ENCODE measurements at regions not wholly inside any gene's neighbourhood (a gene's known extent, or its start where the extent isn't known, plus 50 kb on each side); places are given as distances from the start of the nearest gene placed in this dataset.

DNA sequence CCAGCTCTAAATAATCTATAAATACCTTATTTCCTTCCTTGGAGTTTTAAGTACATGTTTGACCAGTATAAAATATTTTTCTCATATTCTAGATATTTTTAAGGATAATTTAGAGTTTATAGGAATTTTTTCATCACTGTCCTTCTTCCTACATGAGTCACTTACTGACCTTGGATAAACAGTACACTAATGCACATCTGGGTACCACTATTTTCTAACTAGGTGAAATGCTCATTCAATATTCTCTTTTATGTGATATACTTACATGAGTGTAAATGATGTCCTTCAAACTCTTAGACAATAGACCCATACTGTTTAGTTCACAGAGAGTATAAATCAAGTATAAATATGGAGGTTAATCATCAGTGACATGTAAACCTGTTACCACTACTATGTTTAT, 1574.2 kb upstream of the ACVR2A start:
- no peaks in the 10 kb centered on the region for H3K36me3 Mint-ChIP-seq (ENCODE audit: insufficient read depth)
- H3K4me3 Mint-ChIP-seq, result no peak overlapping the region
- no peaks in the 10 kb centered on the region for H3K27me3 Mint-ChIP-seq (ENCODE audit: low read depth)
- no peaks in the 10 kb centered on the region for H3K4me1 Mint-ChIP-seq (ENCODE audit: low read depth)
- ATAC-seq, result no peak
- DNase-seq, result no peak
- H3K9me3 Mint-ChIP-seq, result no peaks in the 10 kb centered on the region

- H3K9me3 Mint-ChIP-seq, result peaks cover 5% of the 10 kb centered on the region
- ATAC-seq, result no peak
- DNase-seq, result no peak
- H3K27me3 Mint-ChIP-seq (ENCODE audit: low read depth), result no peaks in the 10 kb centered on the region
- no peak overlapping the region for H3K4me3 Mint-ChIP-seq
- H3K36me3 Mint-ChIP-seq (ENCODE audit: insufficient read depth), result no peaks in the 10 kb centered on the region
- H3K4me1 Mint-ChIP-seq (ENCODE audit: low read depth), result no peaks in the 10 kb centered on the region
Measured at GRCh38 chr2:146267093-146267492, 1577.7 kb upstream of the ACVR2A start.

DNA sequence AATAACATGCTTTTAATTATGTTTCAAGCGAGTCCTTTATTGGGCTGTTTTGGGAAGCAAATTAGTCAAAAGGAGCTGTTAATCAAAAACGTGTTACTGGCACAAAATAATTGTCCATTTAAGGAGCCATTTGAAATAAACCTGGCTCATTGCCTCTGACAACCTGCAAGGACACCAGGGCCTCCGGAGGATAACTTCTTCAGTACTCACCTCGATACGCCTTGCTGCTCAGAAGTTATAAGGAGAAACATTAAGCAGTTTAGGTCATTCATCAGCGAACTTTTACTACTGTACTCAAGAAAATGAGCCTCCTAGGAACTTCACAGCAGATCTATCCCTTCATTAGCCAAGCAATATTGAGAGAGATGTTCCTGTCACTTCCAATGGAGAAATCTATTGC, 1579.2 kb upstream of the ACVR2A start:
- ATAC-seq, result no peak
- peaks cover 5% of the 10 kb centered on the region for H3K9me3 Mint-ChIP-seq
- H3K4me3 Mint-ChIP-seq, result no peak overlapping the region
- no peaks in the 10 kb centered on the region for H3K36me3 Mint-ChIP-seq (ENCODE audit: insufficient read depth)
- H3K27me3 Mint-ChIP-seq (ENCODE audit: low read depth), result no peaks in the 10 kb centered on the region
- H3K4me1 Mint-ChIP-seq (ENCODE audit: low read depth), result no peaks in the 10 kb centered on the region
- no peak for DNase-seq

DNA sequence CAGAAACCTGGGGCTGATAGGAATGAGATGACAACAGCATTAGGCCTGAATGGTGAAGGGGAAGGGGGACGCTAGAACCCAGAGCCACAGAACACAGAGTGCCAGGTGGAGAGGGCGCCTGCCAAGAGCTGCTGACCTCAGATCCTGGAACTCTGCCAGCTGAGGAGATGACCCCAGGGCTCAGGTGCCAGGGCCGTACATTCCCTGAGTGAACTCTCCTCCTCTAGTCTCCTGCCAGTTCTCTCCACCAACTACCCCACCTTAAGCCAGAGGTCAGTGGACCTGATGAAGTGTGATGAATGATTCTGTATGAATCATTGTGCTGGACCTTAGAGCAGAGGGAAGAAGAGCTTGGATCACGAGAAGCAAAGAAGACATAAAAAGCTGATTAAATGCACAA, 1582.2 kb upstream of the ACVR2A start:
- Mint-ChIP-seq H3K9me3 (peaks cover 5% of the 10 kb centered on the region), H3K27me3 (ENCODE audit: low read depth) (no peaks in the 10 kb centered on the region), H3K36me3 (ENCODE audit: insufficient read depth) (no peaks in the 10 kb centered on the region), H3K4me3 (no peak overlapping the region), H3K4me1 (ENCODE audit: low read depth) (no peaks in the 10 kb centered on the region)
- ATAC-seq, result no peak
- no peak for DNase-seq

- no peaks in the 10 kb centered on the region for H3K36me3 Mint-ChIP-seq (ENCODE audit: insufficient read depth)
- H3K4me1 Mint-ChIP-seq (ENCODE audit: low read depth), result no peaks in the 10 kb centered on the region
- peaks cover 5% of the 10 kb centered on the region for H3K9me3 Mint-ChIP-seq
- DNase-seq (no peak), ATAC-seq (no peak)
- H3K4me3 Mint-ChIP-seq, result no peak overlapping the region
- no peaks in the 10 kb centered on the region for H3K27me3 Mint-ChIP-seq (ENCODE audit: low read depth)
Measured at GRCh38 chr2:146260551-146260950, 1584.3 kb upstream of the ACVR2A start.

DNA sequence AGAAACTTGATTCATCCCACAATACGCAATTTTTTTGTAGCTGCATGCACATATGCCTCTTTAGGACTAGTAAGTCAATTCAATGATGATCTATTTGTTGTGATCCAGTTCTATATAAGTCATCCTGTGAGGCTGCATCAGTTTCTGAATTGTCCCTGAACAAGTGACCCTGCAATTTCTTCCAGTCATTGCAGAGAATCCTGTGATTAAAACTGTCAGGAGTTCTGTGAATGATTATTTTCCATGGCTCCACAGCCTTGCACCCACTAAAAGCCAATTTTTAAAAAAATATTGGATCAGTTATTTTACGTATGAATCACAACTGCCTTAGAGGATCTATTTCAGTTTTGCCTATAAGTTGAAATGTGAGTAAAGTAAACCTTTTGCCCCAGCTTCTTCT, 1585.0 kb upstream of the ACVR2A start:
- DNase-seq (no peak), ATAC-seq (no peak)
- Mint-ChIP-seq H3K36me3 (ENCODE audit: insufficient read depth) (no peaks in the 10 kb centered on the region), H3K4me1 (ENCODE audit: low read depth) (no peaks in the 10 kb centered on the region), H3K4me3 (no peak overlapping the region), H3K9me3 (peaks cover 5% of the 10 kb centered on the region), H3K27me3 (ENCODE audit: low read depth) (no peaks in the 10 kb centered on the region)

DNA sequence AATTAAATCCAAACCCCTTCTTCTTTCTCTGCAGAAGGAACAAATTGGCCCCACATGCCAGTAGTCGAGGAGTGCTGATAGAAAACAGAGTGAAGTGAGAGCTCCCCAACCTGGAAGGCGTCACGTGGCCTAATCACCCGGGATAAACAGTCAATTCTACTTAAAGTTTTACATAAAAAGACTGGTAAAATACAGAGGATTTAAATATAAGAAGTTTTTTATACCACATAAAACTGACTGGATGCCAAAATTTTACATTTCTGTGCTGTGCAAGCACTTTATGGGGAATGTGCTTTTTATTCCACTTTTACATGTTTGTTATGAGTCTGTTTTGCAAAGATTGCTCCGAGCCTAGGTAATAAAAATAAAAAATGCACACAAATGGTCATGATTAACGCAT, 1586.8 kb upstream of the ACVR2A start:
- ATAC-seq, result no peak
- no peak overlapping the region for H3K4me3 Mint-ChIP-seq
- no peaks in the 10 kb centered on the region for H3K27me3 Mint-ChIP-seq (ENCODE audit: low read depth)

GRCh38 chr2:146252119-146252518, 1592.7 kb upstream of the ACVR2A start:
- Mint-ChIP-seq H3K4me3 (no peak overlapping the region), H3K4me1 (ENCODE audit: low read depth) (no peaks in the 10 kb centered on the region), H3K36me3 (ENCODE audit: insufficient read depth) (no peaks in the 10 kb centered on the region), H3K9me3 (peaks cover 7% of the 10 kb centered on the region), H3K27me3 (ENCODE audit: low read depth) (no peaks in the 10 kb centered on the region)
- DNase-seq (no peak), ATAC-seq (no peak)

More for the DNA sequence above, 1586.8 kb upstream of the ACVR2A start:
- Mint-ChIP-seq H3K4me1 (ENCODE audit: low read depth) (no peaks in the 10 kb centered on the region), H3K9me3 (no peaks in the 10 kb centered on the region), H3K36me3 (ENCODE audit: insufficient read depth) (no peaks in the 10 kb centered on the region)
- no peak for DNase-seq

- Mint-ChIP-seq H3K4me1 (ENCODE audit: low read depth) (no peaks in the 10 kb centered on the region), H3K27me3 (ENCODE audit: low read depth) (no peaks in the 10 kb centered on the region), H3K4me3 (no peak overlapping the region), H3K9me3 (peaks cover 7% of the 10 kb centered on the region), H3K36me3 (ENCODE audit: insufficient read depth) (no peaks in the 10 kb centered on the region)
- DNase-seq (no peak), ATAC-seq (no peak)
Measured at GRCh38 chr2:146251328-146251727, 1593.5 kb upstream of the ACVR2A start.

GRCh38 chr2:146246736-146247523, 1597.9 kb upstream of the ACVR2A start:
- no peak for ATAC-seq
- no peak for DNase-seq
- Mint-ChIP-seq H3K27me3 (ENCODE audit: low read depth) (no peaks in the 10 kb centered on the region), H3K9me3 (peaks cover 10% of the 10 kb centered on the region), H3K36me3 (ENCODE audit: insufficient read depth) (no peaks in the 10 kb centered on the region), H3K4me3 (no peak overlapping the region), H3K4me1 (ENCODE audit: low read depth) (no peaks in the 10 kb centered on the region)

GRCh38 chr2:146246002-146246735, 1598.7 kb upstream of the ACVR2A start:
- no peak for ATAC-seq
- Mint-ChIP-seq H3K9me3 (peaks cover 10% of the 10 kb centered on the region), H3K4me3 (no peak overlapping the region), H3K36me3 (ENCODE audit: insufficient read depth) (no peaks in the 10 kb centered on the region), H3K27me3 (ENCODE audit: low read depth) (no peaks in the 10 kb centered on the region), H3K4me1 (ENCODE audit: low read depth) (no peaks in the 10 kb centered on the region)
- DNase-seq, result no peak

GRCh38 chr2:146244830-146245229, 1600.0 kb upstream of the ACVR2A start:
- Mint-ChIP-seq H3K4me3 (no peak overlapping the region), H3K36me3 (ENCODE audit: insufficient read depth) (no peaks in the 10 kb centered on the region), H3K9me3 (peaks cover 10% of the 10 kb centered on the region), H3K4me1 (ENCODE audit: low read depth) (no peaks in the 10 kb centered on the region), H3K27me3 (ENCODE audit: low read depth) (no peaks in the 10 kb centered on the region)
- DNase-seq (no peak), ATAC-seq (no peak)

DNA sequence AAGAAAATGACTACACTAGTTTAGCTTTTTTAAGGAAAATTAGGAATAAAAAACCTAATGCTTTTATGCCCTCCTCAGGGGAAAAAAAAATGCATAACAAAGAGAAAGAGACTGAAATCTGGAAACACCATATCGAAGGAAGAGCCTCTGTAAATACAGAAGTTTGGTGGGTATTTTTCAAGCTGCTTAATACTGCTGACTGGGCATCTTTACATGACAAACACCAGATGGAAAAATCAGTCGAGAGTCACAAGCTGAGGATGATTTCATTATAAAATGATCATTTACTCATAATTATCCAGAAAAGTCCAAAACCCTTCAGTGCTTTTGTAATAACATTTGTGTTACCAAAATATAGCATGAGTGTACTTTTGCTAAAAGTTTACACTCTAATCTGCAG, 1600.7 kb upstream of the ACVR2A start:
- ATAC-seq, result no peak
- H3K4me1 Mint-ChIP-seq (ENCODE audit: low read depth), result no peaks in the 10 kb centered on the region
- no peaks in the 10 kb centered on the region for H3K36me3 Mint-ChIP-seq (ENCODE audit: insufficient read depth)
- peaks cover 13% of the 10 kb centered on the region for H3K9me3 Mint-ChIP-seq
- no peak for DNase-seq
- no peak overlapping the region for H3K4me3 Mint-ChIP-seq
- H3K27me3 Mint-ChIP-seq (ENCODE audit: low read depth), result no peaks in the 10 kb centered on the region

DNA sequence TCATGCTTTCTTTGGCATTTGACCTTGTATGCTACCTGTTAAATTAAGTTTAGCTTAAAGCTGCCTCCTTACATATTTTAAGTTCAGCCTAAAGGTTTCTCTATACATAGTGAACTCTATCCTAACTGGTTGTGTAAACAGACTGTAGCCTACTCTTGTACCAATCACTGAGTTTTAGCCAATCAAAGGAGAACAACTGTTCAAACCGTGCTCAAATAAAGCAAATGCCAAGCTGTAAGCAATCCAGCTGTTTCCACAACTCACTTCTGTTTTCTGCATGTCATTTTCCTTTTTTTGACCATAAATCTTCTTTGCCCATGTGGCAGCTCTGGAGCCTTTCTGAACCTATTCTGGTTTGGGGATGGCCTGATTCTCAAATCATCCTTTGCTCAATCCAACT, 1603.8 kb upstream of the ACVR2A start:
- Mint-ChIP-seq H3K4me1 (ENCODE audit: low read depth) (no peaks in the 10 kb centered on the region), H3K36me3 (ENCODE audit: insufficient read depth) (no peaks in the 10 kb centered on the region), H3K9me3 (peaks cover 6% of the 10 kb centered on the region), H3K27me3 (ENCODE audit: low read depth) (no peaks in the 10 kb centered on the region), H3K4me3 (no peak overlapping the region)
- DNase-seq (no peak), ATAC-seq (no peak)

DNA sequence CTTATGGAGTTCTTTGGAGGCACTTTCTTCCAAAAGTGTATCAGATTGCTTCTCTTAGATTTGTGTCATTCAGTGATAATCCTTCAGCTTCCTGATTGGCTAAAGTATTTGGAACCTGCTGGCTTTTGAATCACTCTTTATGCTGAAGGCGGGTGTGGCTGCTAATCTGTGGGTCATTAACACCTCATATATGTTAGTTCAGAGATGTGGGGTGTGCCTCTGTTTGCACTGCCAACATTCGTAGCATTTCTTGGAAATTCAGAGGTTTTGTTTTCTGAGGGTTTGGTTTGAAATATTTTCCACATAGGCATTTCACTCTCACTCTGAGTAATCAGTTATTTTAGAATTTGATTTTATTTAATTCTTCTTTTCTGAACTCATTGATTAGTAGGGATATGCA, 1604.4 kb upstream of the ACVR2A start:
- ATAC-seq (no peak), DNase-seq (no peak)
- Mint-ChIP-seq H3K4me3 (no peak overlapping the region), H3K4me1 (ENCODE audit: low read depth) (no peaks in the 10 kb centered on the region), H3K36me3 (ENCODE audit: insufficient read depth) (no peaks in the 10 kb centered on the region), H3K27me3 (ENCODE audit: low read depth) (no peaks in the 10 kb centered on the region), H3K9me3 (peaks cover 6% of the 10 kb centered on the region)
